ENCODE measurements at regions not wholly inside any gene's neighbourhood (a gene's known extent, or its start where the extent isn't known, plus 50 kb on each side); places are given as distances from the start of the nearest gene placed in this dataset.

DNA sequence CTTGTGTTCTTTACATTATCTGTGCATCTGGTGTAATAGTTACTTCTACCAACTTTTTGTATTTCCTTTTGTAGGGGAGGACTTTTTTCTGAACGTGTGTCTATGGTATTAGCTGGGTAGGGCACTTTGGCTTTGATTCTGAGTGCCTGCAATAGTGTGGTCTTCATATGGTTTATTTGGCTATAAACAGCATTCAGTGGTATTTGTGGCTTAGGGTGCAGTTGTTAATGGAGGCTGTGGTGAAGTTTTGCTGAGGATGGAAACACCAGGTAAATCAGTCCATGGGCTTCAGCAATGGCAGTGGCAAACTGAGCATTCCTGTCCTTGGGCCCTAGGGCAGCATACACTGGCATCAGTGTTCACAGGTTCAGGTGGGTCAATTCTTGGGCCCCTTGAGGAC is 230.6 kb upstream of the CTNNB1 start (continued):
- TF ChIP-seq, protein P1, sequence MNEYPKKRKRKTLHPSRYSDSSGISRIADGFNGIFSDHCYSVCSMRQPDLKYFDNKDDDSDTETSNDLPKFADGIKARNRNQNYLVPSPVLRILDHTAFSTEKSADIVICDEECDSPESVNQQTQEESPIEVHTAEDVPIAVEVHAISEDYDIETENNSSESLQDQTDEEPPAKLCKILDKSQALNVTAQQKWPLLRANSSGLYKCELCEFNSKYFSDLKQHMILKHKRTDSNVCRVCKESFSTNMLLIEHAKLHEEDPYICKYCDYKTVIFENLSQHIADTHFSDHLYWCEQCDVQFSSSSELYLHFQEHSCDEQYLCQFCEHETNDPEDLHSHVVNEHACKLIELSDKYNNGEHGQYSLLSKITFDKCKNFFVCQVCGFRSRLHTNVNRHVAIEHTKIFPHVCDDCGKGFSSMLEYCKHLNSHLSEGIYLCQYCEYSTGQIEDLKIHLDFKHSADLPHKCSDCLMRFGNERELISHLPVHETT (CRISPR knock-in tag; conservative IDR thresholded peaks at IDR 0.05 in 1 of 2, IDR thresholded peaks at IDR 0.05 in 1 of 2), result no peak
- no peak for TF ChIP-seq ZFP1 (CRISPR knock-in tag; IDR thresholded peaks at IDR 0.05)

DNA sequence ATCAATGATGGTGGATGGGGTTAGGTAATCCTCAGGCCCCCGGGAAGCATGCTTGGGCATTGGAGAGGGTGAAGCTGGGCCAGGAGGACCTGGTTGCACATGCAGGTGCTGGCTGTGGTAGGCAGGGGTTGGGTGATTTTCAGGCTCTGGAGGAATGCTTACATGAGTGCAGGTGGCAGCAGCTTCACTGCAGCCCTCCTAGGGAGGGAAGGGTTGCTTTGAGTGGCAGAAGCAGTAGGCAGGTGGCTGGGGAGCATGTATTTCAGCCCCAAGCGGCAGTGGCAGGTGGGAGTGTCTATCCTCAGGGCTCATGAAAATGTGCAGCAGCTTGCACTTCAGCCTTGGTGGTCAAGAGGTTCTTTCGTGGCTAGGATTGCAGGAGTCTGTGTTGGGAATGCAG is 230.0 kb upstream of the CTNNB1 start:
- H3K9me3 ChIP-seq (replicated peaks; ENCODE audit: control insufficient read depth, insufficient read depth, low read depth, low read length), result no peaks in the 10 kb centered on the region

More for the DNA sequence above, 230.0 kb upstream of the CTNNB1 start:
- in situ Hi-C loops (cut with MboI), result no loop called here
- intact Hi-C loops (cut with micrococcal nuclease), result no loop called here
- H3K4me1 ChIP-seq (replicated peaks in 1 of 2; ENCODE audit: control insufficient read depth in 2 of 2, insufficient read depth in 2 of 2, low read length in 2 of 2), result no peaks in the 10 kb centered on the region
- no peak for ATAC-seq
- 0% methylated on average over 3 of the region's 3 CpGs for WGBS (ENCODE audit: insufficient coverage, low coverage, missing lambda C conversion rate)
- no peak overlapping the region for H3K27ac ChIP-seq (ENCODE audit: extremely low read depth, low read depth, low read length)
- no peaks in the 10 kb centered on the region for H3K36me3 ChIP-seq (ENCODE audit: control insufficient read depth, insufficient read depth, low read length)
- BruUV-seq (replicated peaks), result no TSS peak
- H3K9me1 ChIP-seq (ENCODE audit: control insufficient read depth, insufficient read depth, low read length), result no peaks in the 10 kb centered on the region
- H3K4me3 ChIP-seq, result no peak overlapping the region
- H3K4me2 ChIP-seq (ENCODE audit: insufficient read depth, low read length), result no peak overlapping the region
- no peak for DNase-seq (ENCODE audit: extremely low read depth in 1 of 4, low spot score in 3 of 4)
- TF ChIP-seq RAD51 (IDR thresholded peaks at IDR 0.05; ENCODE audit: borderline replicate concordance, low read depth) (no peak), SREBF2 (CRISPR knock-in tag; IDR thresholded peaks at IDR 0.05) (no peak), ATF1 (CRISPR knock-in tag; IDR thresholded peaks at IDR 0.05) (no peak), ATF1 (tag; IDR thresholded peaks at IDR 0.05) (no peak)
- TF ChIP-seq, protein P2, sequence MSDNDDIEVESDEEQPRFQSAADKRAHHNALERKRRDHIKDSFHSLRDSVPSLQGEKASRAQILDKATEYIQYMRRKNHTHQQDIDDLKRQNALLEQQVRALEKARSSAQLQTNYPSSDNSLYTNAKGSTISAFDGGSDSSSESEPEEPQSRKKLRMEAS (CRISPR knock-in tag; IDR thresholded peaks at IDR 0.05), result no peak
- TF ChIP-seq, protein P3, sequence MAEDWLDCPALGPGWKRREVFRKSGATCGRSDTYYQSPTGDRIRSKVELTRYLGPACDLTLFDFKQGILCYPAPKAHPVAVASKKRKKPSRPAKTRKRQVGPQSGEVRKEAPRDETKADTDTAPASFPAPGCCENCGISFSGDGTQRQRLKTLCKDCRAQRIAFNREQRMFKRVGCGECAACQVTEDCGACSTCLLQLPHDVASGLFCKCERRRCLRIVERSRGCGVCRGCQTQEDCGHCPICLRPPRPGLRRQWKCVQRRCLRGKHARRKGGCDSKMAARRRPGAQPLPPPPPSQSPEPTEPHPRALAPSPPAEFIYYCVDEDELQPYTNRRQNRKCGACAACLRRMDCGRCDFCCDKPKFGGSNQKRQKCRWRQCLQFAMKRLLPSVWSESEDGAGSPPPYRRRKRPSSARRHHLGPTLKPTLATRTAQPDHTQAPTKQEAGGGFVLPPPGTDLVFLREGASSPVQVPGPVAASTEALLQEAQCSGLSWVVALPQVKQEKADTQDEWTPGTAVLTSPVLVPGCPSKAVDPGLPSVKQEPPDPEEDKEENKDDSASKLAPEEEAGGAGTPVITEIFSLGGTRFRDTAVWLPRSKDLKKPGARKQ (CRISPR knock-in tag; IDR thresholded peaks at IDR 0.05), result no peak
- TF ChIP-seq, protein P4, sequence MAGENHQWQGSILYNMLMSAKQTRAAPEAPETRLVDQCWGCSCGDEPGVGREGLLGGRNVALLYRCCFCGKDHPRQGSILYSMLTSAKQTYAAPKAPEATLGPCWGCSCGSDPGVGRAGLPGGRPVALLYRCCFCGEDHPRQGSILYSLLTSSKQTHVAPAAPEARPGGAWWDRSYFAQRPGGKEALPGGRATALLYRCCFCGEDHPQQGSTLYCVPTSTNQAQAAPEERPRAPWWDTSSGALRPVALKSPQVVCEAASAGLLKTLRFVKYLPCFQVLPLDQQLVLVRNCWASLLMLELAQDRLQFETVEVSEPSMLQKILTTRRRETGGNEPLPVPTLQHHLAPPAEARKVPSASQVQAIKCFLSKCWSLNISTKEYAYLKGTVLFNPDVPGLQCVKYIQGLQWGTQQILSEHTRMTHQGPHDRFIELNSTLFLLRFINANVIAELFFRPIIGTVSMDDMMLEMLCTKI (IDR thresholded peaks at IDR 0.05; ENCODE audit: partially characterized antibody), result no peak
- ChIA-PET CTCF (ENCODE audit: low intra/inter-chr PET ratio) (no interaction called here), POLR2A (no interaction called here)
- FAIRE-seq, result no peak
- H2AFZ ChIP-seq (ENCODE audit: low read depth, low read length), result no peak overlapping the region
- H3K27me3 ChIP-seq (ENCODE audit: control insufficient read depth in 2 of 2, insufficient read depth in 2 of 2, low read length in 2 of 2), result 0 out of 5 replicates have a peak, but pooled peaks cover 0 to 7% of the 10 kb centered on the region in 2 experiments
- H4K20me1 ChIP-seq (replicated peaks; ENCODE audit: control insufficient read depth, insufficient read depth, low read length), result 0 out of 2 replicates have a peak, but pooled peaks cover 4% of the 10 kb centered on the region
- no peak overlapping the region for H3K9ac ChIP-seq (ENCODE audit: insufficient read depth in 1 of 2, low read depth in 2 of 2, low read length in 2 of 2)
- no peaks in the 10 kb centered on the region for H3K79me2 ChIP-seq (ENCODE audit: control insufficient read depth, insufficient read depth, low read length)
